Left colon (tissue), 2 donors: ENCODE measurements at regions not wholly inside any gene's neighbourhood (a gene's known extent, or its start where the extent isn't known, plus 50 kb on each side); places are given as distances from the start of the nearest gene placed in this dataset.

Experiments
- ATAC-seq: fragments of 200-7000 bp; cut with Tn5 transposase; one replicate; pipeline ENCODE4 v1.9.1; 2020; ENCODE audit warnings: mild to moderate bottlenecking, moderate library complexity
- DNase-seq, 2 donors: peaks; one replicate each; pipeline ENCODE4 v3.0.0-alpha.2; 2020
- intact Hi-C, 2 donors: fragments of 100-400 bp; cut with DNase I in 1 of 2; cut with micrococcal nuclease in 1 of 2; formaldehyde crosslinking; loops; one replicate each; pipeline versions ENCODE4 v1.11.2 to v1.14.0; 2022; cut with DNase I, micrococcal nuclease
- donor health status: DM: no; HTN: no; CAD: no.
- donor health status: DM: yes; HTN: yes; CAD: no.

DNA sequence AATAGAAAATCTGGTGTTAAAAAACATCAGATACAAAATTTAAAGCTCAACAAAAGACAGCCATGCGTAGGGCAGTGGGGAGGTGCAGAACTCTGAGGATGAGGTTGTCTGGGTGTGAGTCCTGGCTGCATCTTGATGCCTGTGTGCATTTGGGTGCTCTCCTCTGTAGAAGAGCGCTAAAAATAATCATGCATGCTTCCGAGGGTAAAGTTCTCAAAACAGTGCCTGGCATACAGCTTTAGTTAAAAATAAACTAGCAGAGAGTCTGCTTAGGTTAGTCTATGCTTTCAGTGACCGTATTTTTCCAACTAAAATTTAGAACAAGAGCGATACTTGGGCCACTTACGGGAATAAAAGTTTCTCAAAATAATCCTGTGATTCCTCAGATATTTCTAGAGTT, 55.5 kb upstream of the SPATA31C2 start:
- DNase-seq: no peak
- peak; percentile 49 for ATAC-seq
- intact Hi-C loops: no loop called here

DNA sequence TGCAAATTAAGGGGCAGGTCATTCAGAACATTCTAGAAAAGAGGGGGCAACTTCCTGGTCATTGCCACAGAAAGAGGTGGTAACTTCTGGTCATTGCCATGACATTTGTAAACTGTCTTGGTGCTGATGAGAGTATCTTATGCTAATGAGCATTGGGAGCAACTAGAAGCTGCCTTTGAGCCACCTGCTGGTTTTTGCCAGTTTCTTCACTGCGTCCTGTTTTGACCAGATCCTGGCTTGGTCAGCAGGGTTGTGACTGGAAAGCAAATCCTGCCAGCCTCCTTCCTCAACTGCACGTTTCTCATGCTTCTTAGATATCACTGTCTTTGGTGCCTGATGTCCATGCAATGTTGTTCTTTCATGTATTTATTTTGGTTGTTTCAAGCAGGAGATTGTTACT, 53.2 kb upstream of the SPATA31C2 start:
- intact Hi-C loops: no loop called here
- DNase-seq: no peak
- no peak for ATAC-seq

DNA sequence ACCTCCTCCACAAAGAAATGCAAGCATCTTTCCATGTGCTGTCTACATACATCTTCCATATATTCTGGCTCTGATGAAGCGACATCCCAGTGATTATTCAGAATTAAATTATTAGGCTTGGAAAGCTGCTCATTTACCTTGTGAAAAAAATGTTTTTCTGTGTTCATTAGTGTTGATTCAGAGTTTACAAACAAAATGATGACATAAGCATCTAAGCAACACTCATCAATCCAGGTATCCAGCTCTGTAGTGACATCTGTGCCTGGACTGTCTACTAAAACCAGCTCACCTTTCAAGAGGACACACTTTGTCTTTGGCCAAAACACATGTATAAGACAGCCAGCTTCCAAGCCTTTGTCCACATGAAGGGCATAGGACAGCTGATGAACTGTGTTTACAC, 51.1 kb upstream of the SPATA31C2 start:
- ATAC-seq: no peak
- intact Hi-C loops: no loop called here

More for the DNA sequence above, 51.1 kb upstream of the SPATA31C2 start:
- no peak for DNase-seq
